Stimulated activated memory B cell treated with anti-CD40 and anti-IgM and Interleukin-4, amounts not matched to agents 10 μg/mL and 1 μg/mL and 100 μg/mL, for 72 hours (primary cell): ENCODE measurements at regions not wholly inside any gene's neighbourhood (a gene's known extent, or its start where the extent isn't known, plus 50 kb on each side); places are given as distances from the start of the nearest gene placed in this dataset.

ENCODE experiments used
- ATAC-seq: fragments of 150-1000 bp; cut with Tn5 transposase; 2 replicates; pipeline ENCODE4 v1.10.0; 2021
- H3K27ac Mint-ChIP-seq: one replicate; pipeline ENCODE4 v1.8.0; 2022; ENCODE audit warnings: mild to moderate bottlenecking, mixed read lengths
- H3K27me3 Mint-ChIP-seq: one replicate; pipeline ENCODE4 v1.8.0; 2022; ENCODE audit warnings: mixed read lengths
- H3K36me3 Mint-ChIP-seq: one replicate; pipeline ENCODE4 v1.8.0; 2022; ENCODE audit warnings: mixed read lengths
- H3K4me1 Mint-ChIP-seq: one replicate; pipeline ENCODE4 v1.8.0; 2022; ENCODE audit warnings: mixed read lengths
- H3K4me3 Mint-ChIP-seq: one replicate; pipeline ENCODE4 v1.8.0; 2022; ENCODE audit warnings: mild to moderate bottlenecking, moderate library complexity, mixed read lengths
- H3K9me3 Mint-ChIP-seq: one replicate; pipeline ENCODE4 v1.8.0; 2022; ENCODE audit warnings: mixed read lengths

DNA sequence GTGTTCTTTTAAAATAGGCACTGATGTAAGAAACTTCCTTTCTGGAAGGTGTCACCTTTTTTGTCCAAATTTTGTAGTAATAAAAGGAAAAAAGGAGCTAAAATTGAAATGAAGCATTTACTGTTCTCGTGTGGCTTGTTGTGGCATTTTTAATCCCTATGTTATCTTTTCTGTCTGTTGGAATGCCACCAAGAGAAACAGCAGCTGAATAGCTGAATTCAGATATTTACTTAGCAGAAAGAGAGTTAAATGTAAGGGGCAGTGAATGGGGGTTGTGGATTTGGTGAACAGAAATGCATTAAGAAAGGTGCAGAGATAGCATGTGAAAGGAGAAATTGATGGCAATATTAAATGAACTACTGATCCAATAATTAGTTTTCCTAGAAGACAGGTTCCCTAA is 573.6 kb upstream of the EPHA7 start:
- peaks cover 9% of the 10 kb centered on the region for H3K9me3 Mint-ChIP-seq
- H3K27me3 Mint-ChIP-seq = no peaks in the 10 kb centered on the region
- no peaks in the 10 kb centered on the region for H3K36me3 Mint-ChIP-seq
- no peak for ATAC-seq
- no peaks in the 10 kb centered on the region for H3K4me1 Mint-ChIP-seq
- no peak overlapping the region for H3K27ac Mint-ChIP-seq
- H3K4me3 Mint-ChIP-seq = no peak overlapping the region

DNA sequence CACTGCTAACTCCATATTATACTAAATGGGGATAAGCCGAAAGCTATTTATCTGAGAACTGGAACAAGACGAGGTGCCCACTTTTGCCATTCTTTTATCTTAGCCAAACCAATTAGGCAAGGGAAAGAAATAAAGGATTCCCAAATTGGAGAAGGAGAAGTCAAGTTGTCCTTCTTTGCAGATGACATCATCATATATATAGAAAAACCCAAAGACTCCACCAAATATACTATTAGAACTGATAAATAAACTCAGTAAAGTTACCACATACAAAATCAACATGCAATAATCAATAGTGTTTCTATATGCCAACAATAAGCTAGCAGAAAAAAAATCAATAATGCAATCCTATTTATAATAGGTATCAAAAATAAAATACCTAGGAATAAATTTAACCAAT is 570.3 kb upstream of the EPHA7 start:
- ATAC-seq = no peak
- no peak overlapping the region for H3K27ac Mint-ChIP-seq
- peaks cover 11% of the 10 kb centered on the region for H3K9me3 Mint-ChIP-seq
- no peak overlapping the region for H3K4me3 Mint-ChIP-seq
- no peaks in the 10 kb centered on the region for H3K4me1 Mint-ChIP-seq
- H3K27me3 Mint-ChIP-seq = no peaks in the 10 kb centered on the region
- H3K36me3 Mint-ChIP-seq = no peaks in the 10 kb centered on the region

DNA sequence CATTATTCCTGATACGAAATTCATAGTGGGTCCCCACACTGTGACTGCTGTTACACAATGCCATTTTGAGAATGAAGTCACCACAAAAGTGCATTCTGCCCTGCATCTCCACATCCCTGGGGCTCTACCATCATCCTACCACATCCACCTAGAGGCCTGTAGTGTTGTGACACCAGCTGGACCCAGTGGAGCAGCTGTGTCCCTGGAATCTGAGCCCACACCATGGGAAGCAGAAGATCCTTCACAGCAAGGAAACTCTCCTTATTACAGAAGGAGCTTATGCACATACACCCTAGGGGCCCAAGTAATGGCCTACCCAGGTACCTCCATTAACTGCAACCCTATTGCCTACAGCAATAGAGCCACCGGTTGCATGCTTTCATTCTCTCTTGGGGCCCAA is 566.6 kb upstream of the EPHA7 start:
- no peak overlapping the region for H3K27ac Mint-ChIP-seq
- no peaks in the 10 kb centered on the region for H3K36me3 Mint-ChIP-seq
- no peak for ATAC-seq

DNA sequence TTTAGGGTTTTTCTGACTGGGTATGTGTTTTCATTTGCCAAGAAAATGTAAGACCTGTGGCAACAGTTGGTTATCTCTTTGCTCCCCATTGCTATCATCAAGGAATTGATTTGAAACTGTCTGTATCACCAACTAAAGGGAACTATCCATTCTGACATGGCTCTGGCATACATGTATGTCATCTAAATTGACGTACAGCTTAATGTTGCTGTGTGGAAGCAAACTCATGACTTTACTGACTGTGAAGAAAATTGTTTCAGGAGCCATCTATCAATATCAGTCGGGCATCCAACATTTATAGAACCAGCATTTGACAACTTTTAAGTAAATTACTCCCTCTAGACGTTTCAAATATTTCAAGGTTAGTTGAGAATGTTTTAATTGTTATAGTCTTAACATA is 555.8 kb upstream of the EPHA7 start:
- peaks cover 5% of the 10 kb centered on the region for H3K9me3 Mint-ChIP-seq
- H3K27me3 Mint-ChIP-seq = no peaks in the 10 kb centered on the region
- no peak overlapping the region for H3K4me3 Mint-ChIP-seq
- no peaks in the 10 kb centered on the region for H3K36me3 Mint-ChIP-seq
- H3K4me1 Mint-ChIP-seq = no peaks in the 10 kb centered on the region
- H3K27ac Mint-ChIP-seq = no peak overlapping the region
- ATAC-seq = no peak

More for the DNA sequence above, 566.6 kb upstream of the EPHA7 start:
- H3K4me1 Mint-ChIP-seq = no peaks in the 10 kb centered on the region
- peaks cover 9% of the 10 kb centered on the region for H3K9me3 Mint-ChIP-seq
- H3K27me3 Mint-ChIP-seq = no peaks in the 10 kb centered on the region
- no peak overlapping the region for H3K4me3 Mint-ChIP-seq

DNA sequence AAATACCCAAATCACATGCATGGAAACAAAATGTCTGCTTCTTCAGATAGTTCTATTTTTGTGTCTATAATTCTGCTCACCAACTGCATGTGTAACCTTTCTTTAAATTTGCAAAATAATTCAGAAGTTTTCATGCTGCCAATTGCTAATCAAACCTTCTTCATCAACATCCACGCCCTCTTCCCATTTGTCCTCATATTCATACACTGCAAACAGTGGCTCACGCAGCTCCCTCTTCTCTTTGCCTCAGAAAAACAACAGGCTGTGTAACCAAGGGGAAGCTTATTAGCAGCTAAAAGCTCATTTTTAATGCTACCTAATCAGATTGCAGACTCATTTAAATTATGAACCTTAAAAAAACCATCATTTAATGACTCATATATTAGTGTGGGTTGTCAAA is 555.0 kb upstream of the EPHA7 start:
- no peak for ATAC-seq
- H3K27ac Mint-ChIP-seq = no peak overlapping the region
- peaks cover 5% of the 10 kb centered on the region for H3K9me3 Mint-ChIP-seq
- no peaks in the 10 kb centered on the region for H3K27me3 Mint-ChIP-seq
- no peak overlapping the region for H3K4me3 Mint-ChIP-seq
- H3K4me1 Mint-ChIP-seq = no peaks in the 10 kb centered on the region
- H3K36me3 Mint-ChIP-seq = no peaks in the 10 kb centered on the region

DNA sequence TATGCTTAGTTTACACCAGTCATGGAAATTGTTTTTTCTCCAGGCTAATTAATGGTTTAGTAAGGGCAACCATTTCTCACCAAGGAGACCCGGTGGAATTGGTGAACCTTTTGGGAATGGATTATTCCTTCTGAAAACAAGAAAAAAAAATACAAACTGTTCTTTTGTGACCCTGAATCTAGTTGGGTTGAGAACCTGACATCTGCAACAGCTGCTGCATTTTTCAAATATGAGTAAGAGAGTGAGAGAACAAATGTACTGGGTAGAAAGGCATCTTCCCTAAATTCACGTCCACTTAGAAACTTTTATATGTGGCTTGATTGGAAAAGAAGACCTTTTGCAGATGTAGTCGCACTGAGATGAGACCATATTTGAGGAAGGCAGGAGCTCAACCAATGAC is 553.4 kb upstream of the EPHA7 start:
- Mint-ChIP-seq H3K9me3 (peaks cover 5% of the 10 kb centered on the region), H3K4me1 (no peaks in the 10 kb centered on the region), H3K27me3 (no peaks in the 10 kb centered on the region), H3K4me3 (no peak overlapping the region), H3K36me3 (no peaks in the 10 kb centered on the region), H3K27ac (no peak overlapping the region)
- no peak for ATAC-seq

DNA sequence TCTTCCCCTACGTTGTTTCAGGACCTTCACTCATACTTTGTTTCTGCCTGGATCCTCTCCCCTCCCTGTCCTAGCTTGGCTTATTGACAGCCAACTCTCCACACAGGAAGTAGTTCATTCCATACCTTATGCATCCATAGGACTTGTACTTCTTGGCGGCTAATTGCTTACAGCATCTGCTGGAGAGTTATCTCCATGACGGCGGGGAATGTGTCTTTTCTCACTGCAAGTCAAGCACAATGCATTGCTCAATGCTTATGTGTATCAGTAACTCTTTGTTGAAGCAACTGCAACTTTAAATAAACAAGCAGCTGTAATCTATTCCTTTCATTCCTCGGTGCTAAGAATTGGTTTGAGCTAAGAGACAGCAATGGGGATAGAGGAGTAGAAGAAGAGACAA is 551.3 kb upstream of the EPHA7 start:
- Mint-ChIP-seq H3K4me1 (no peaks in the 10 kb centered on the region), H3K27me3 (no peaks in the 10 kb centered on the region), H3K4me3 (no peak overlapping the region), H3K27ac (no peak overlapping the region), H3K36me3 (no peaks in the 10 kb centered on the region), H3K9me3 (peaks cover 5% of the 10 kb centered on the region)
- no peak for ATAC-seq

DNA sequence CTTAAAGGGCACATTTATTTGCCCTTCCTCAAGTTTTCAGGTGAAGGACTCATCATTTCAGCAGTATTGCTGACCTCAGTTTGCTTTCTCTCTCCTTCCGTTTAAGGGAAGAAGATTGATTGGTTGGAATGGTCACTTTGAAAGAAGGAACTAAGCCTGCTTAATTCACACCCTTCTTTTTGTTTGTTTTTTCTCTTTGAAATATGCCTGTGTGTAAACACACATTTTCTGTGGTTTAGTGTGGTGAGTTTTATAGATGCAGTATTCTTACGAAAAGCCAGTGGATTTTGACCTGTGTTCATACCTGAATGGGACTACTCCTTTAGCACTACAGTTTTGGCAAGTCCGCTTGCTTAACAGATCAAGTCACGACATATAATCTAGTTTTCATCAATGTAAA is 548.8 kb upstream of the EPHA7 start:
- Mint-ChIP-seq H3K9me3 (peaks cover 5% of the 10 kb centered on the region), H3K4me3 (no peak overlapping the region), H3K27me3 (no peaks in the 10 kb centered on the region), H3K4me1 (no peaks in the 10 kb centered on the region), H3K36me3 (no peaks in the 10 kb centered on the region), H3K27ac (no peak overlapping the region)
- ATAC-seq = no peak

DNA sequence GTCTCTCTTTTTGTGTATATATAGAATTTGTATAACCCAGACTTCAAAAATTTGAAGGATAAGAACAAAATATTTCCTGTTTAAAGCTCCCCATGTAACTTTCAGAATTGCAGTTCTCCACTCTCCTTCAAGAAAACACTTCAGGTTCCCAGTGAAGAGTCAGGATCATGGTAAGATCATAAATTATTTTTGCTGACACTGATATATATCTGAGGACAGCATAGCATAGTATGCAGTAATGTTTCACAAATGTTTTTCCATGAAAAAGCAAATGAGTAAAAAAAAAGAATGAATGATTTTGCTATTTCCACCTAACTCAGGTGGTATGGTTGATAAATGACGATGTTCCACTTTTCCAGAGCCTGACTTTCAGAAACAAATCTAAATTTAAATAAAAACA is 545.6 kb upstream of the EPHA7 start:
- Mint-ChIP-seq H3K4me3 (no peak overlapping the region), H3K27ac (no peak overlapping the region), H3K4me1 (no peaks in the 10 kb centered on the region), H3K36me3 (no peaks in the 10 kb centered on the region), H3K9me3 (no peaks in the 10 kb centered on the region), H3K27me3 (no peaks in the 10 kb centered on the region)
- no peak for ATAC-seq

DNA sequence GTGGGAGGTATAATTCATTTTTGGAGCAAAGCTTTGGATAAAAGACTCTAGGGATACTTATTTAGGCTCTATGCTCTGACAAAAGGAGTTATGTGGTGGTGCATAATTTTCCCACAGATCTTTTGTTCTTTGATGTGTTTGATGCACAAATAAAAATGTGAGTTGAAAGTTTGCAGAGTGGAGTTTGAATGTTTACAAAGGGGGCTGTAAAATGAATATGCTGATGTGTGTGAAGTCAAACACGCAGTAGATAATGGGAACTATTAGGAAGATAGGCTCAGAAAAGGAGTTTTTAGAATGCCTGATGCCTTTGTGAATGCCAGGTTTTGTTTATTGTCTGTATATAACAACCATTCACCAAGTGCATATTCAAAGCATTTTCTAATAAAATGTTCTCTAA is 545.0 kb upstream of the EPHA7 start:
- no peak overlapping the region for H3K4me3 Mint-ChIP-seq
- H3K27me3 Mint-ChIP-seq = no peaks in the 10 kb centered on the region
- no peaks in the 10 kb centered on the region for H3K9me3 Mint-ChIP-seq
- H3K27ac Mint-ChIP-seq = no peak overlapping the region
- no peaks in the 10 kb centered on the region for H3K36me3 Mint-ChIP-seq
- H3K4me1 Mint-ChIP-seq = no peaks in the 10 kb centered on the region
- ATAC-seq = no peak

DNA sequence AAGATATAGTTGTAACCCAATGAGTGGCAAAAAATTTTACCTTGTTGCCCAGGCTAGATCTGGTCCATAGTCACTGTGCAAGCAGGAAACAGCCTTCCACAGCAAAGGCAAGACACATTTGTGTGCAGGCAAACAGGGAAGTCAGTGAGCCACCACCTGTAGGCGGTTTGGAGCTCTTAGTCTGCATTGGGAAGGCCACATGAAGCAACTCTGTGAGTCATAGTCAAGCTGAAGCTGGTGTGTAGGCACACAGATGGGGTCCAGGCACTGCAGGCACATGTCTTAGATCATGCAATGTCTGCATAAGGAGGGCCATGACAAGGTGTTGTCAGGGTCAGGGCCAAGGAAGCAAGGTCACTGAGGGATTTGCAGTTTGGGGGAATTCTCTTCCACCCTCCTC is 543.2 kb upstream of the EPHA7 start:
- ATAC-seq = no peak
- H3K36me3 Mint-ChIP-seq = no peaks in the 10 kb centered on the region
- no peaks in the 10 kb centered on the region for H3K27me3 Mint-ChIP-seq
- H3K9me3 Mint-ChIP-seq = no peaks in the 10 kb centered on the region
- H3K27ac Mint-ChIP-seq = no peak overlapping the region
- H3K4me3 Mint-ChIP-seq = no peak overlapping the region
- no peaks in the 10 kb centered on the region for H3K4me1 Mint-ChIP-seq

DNA sequence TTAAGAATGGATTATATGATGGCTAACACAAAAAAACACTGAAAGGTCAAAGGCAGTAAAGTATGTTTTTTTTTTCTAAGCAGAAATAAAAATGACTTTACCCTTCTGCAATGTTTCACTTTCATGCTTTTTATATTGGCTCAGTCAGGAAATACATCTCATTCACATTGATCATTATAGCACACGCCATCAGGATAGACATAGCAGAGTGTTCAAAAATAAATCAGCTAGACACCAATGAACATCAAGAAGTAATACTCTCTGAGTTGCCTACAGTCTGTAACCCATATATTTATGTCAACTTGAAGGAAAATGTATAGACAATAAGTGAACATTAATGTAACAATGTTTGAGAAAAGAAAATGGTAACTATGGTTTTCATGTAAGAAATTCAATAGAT is 535.2 kb upstream of the EPHA7 start:
- Mint-ChIP-seq H3K27ac (no peak overlapping the region), H3K27me3 (no peaks in the 10 kb centered on the region), H3K4me1 (no peaks in the 10 kb centered on the region), H3K9me3 (peaks cover 3% of the 10 kb centered on the region), H3K4me3 (no peak overlapping the region), H3K36me3 (no peaks in the 10 kb centered on the region)
- no peak for ATAC-seq

DNA sequence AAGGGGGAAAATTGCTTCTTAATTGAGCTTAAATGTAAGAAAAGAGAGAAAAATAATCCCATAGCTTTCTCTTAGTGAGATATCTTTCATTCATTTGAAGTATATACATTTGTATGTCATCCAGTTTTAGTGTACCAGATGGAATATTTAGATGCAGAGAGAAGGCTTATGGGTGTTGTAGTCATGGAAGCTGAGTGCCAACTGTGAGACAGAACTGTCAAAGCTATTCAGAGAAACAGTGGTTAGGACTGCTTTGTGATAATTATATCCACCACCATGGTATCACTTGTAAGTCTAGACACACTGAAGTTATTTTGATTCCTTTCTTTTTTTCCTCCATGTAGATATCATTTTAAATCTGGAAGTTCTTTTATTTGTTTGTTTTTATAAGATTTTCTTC is 524.3 kb upstream of the EPHA7 start:
- Mint-ChIP-seq H3K27ac (no peak overlapping the region), H3K27me3 (no peaks in the 10 kb centered on the region), H3K4me3 (no peak overlapping the region), H3K9me3 (peaks cover 2% of the 10 kb centered on the region), H3K36me3 (no peaks in the 10 kb centered on the region), H3K4me1 (no peaks in the 10 kb centered on the region)
- no peak for ATAC-seq

DNA sequence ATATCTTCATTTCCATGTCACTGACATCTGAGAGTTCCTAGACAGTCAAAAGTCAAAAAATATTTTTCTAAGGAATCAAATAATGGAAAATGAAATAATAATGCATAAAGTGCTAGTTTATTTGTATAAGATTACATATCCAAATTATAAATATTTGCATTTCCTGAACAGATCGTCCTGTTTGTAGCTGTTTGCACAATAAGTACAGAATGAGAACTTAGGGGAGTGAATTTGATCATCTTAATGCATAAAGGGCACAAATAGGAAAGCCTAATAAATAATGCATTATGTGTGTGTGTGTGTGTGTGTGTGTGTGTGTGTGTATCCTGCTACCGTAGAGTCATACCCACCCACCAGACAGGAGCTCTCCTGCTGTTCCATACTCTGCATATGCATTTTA is 521.0 kb upstream of the EPHA7 start:
- Mint-ChIP-seq H3K27me3 (no peaks in the 10 kb centered on the region), H3K4me3 (no peak overlapping the region), H3K27ac (no peak overlapping the region), H3K9me3 (peaks cover 2% of the 10 kb centered on the region), H3K36me3 (no peaks in the 10 kb centered on the region), H3K4me1 (no peaks in the 10 kb centered on the region)
- no peak for ATAC-seq

DNA sequence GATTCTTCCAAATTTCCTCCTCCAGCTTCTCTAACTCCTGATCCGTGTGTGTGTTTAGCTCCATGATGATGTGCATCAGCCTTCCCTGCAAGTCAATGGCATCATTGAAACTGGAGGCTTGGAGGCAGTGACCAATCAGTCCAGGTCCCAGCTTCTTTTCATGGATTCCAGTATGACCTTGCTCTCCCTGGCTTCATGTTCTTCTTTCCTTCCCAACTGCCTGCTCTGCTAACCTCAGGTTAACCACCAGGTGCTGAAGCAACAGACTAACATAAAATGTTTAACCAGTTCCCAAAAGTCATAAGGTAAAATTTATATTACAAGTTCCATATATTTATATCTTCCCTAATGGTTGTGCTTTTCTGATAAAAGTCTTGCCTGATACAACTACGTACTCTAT is 512.8 kb upstream of the EPHA7 start:
- H3K9me3 Mint-ChIP-seq = peaks cover 4% of the 10 kb centered on the region
- no peak for ATAC-seq
- H3K27me3 Mint-ChIP-seq = no peaks in the 10 kb centered on the region
- H3K27ac Mint-ChIP-seq = no peak overlapping the region
- H3K4me1 Mint-ChIP-seq = no peaks in the 10 kb centered on the region
- H3K4me3 Mint-ChIP-seq = no peak overlapping the region
- H3K36me3 Mint-ChIP-seq = no peaks in the 10 kb centered on the region

DNA sequence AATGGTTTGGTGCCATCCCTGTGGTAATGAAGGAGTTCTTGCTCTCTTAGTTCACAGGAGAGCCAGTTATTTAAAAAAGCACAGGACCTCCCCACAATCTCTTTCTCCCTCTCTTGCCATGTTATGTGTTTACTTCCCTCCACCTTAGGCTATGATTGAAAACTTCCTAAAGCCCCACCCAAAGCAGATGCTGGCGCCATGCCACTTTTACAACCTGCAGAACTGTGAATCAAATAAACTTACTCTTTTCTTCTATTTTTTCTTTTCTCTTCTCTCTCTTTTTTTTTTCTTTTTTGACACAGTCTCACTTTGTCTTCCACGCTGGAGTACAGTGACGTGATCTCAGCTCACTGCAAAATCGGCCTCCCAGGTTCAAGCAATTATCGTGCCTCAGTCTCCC is 508.4 kb upstream of the EPHA7 start:
- Mint-ChIP-seq H3K4me3 (no peak overlapping the region), H3K27me3 (no peaks in the 10 kb centered on the region), H3K4me1 (no peaks in the 10 kb centered on the region), H3K36me3 (no peaks in the 10 kb centered on the region), H3K27ac (no peak overlapping the region), H3K9me3 (peaks cover 4% of the 10 kb centered on the region)
- ATAC-seq = no peak

DNA sequence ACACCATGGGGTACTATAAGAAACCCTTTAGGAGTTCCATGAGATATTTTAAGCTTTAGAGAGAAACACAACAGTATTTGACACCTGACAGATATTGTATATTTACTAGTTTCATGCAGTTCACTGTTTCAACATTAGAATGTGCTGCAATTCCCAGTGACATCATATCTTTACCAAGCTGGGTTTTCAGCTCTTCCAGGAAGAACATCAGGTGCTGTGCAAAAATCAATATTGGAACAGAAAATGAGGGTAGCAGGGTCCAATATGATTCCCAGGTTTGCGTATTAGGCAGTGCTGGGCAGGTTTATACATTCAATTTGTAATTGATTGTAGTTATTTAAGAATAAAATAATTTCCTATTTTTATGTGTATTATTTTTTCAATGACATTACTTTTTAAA is 500.0 kb upstream of the EPHA7 start:
- ATAC-seq = no peak
- Mint-ChIP-seq H3K27ac (no peak overlapping the region), H3K9me3 (no peaks in the 10 kb centered on the region), H3K4me1 (no peaks in the 10 kb centered on the region), H3K27me3 (no peaks in the 10 kb centered on the region), H3K4me3 (no peak overlapping the region), H3K36me3 (no peaks in the 10 kb centered on the region)
